Tibial artery (tissue), 4 donors: ENCODE measurements at regions not wholly inside any gene's neighbourhood (a gene's known extent, or its start where the extent isn't known, plus 50 kb on each side); places are given as distances from the start of the nearest gene placed in this dataset.

Experiments used
- DNase-seq, 2 donors: peaks; one replicate each; pipeline ENCODE4 v3.0.0-alpha.2; 2019
- H3K27ac ChIP-seq, 2 donors: fragments of 200-600 bp; sonication (generic) in 1 of 2; 1 replicate in 1 of 2; 2 replicates in 1 of 2; pipeline ENCODE4 v1.5.1; 2018 to 2019; ENCODE audit warnings: mild to moderate bottlenecking in 1 of 2
- H3K27me3 ChIP-seq, 2 donors: fragments of 200-600 bp; sonication (generic) in 1 of 2; one replicate each; pipeline versions ENCODE4 v1.5.1 to v1.6.0; 2016 to 2019
- H3K36me3 ChIP-seq, 3 donors: fragments of 200-600 bp; sonication (generic) in 2 of 3; one replicate each; pipeline ENCODE4 v1.5.1; 2016 to 2019; ENCODE audit warnings: mild to moderate bottlenecking in 2 of 3
- H3K4me1 ChIP-seq, 4 donors: fragments of 200-600 bp; sonication (generic) in 2 of 4; 1 replicate in 3 of 4; 2 replicates in 1 of 4; pipeline ENCODE4 v1.5.1; 2016 to 2019
- H3K4me3 ChIP-seq, 2 donors: fragments of 200-600 bp; sonication (generic) in 1 of 2; 1 replicate in 1 of 2; 2 replicates in 1 of 2; pipeline ENCODE4 v1.5.1; 2018 to 2019; ENCODE audit warnings: mild to moderate bottlenecking in 2 of 2
- H3K9me3 ChIP-seq, 3 donors: fragments of 200-600 bp; sonication (generic) in 1 of 3; one replicate each; pipeline ENCODE4 v1.5.1; 2016 to 2019
- intact Hi-C: fragments of 100-400 bp; cut with DNase I; formaldehyde crosslinking; loops from one replicate; pipeline ENCODE4 v1.15.0; 2023; ENCODE audit warnings: low total_unique reads
- TF ChIP-seq, protein P1 (sequence below), 2 experiments: fragments of 200-600 bp in 1 of 2; fragments of 450-650 bp in 1 of 2; IDR thresholded peaks; one replicate each; pipeline ENCODE4 v1.5.1; 2017 to 2019; ENCODE audit warnings: antibody characterized with exemption in 2 of 2, mild to moderate bottlenecking in 1 of 2, moderate library complexity in 1 of 2

- no peaks in the 10 kb centered on the region for H3K9me3 ChIP-seq
- intact Hi-C loops: no loop called here
- H3K27ac ChIP-seq: no peak overlapping the region
- H3K27me3 ChIP-seq: no peaks in the 10 kb centered on the region
- TF ChIP-seq, protein P1, sequence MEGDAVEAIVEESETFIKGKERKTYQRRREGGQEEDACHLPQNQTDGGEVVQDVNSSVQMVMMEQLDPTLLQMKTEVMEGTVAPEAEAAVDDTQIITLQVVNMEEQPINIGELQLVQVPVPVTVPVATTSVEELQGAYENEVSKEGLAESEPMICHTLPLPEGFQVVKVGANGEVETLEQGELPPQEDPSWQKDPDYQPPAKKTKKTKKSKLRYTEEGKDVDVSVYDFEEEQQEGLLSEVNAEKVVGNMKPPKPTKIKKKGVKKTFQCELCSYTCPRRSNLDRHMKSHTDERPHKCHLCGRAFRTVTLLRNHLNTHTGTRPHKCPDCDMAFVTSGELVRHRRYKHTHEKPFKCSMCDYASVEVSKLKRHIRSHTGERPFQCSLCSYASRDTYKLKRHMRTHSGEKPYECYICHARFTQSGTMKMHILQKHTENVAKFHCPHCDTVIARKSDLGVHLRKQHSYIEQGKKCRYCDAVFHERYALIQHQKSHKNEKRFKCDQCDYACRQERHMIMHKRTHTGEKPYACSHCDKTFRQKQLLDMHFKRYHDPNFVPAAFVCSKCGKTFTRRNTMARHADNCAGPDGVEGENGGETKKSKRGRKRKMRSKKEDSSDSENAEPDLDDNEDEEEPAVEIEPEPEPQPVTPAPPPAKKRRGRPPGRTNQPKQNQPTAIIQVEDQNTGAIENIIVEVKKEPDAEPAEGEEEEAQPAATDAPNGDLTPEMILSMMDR (IDR thresholded peaks at IDR 0.05): no peak
- H3K4me3 ChIP-seq: no peak overlapping the region
- DNase-seq: no peak
- no peaks in the 10 kb centered on the region for H3K36me3 ChIP-seq
- no peaks in the 10 kb centered on the region for H3K4me1 ChIP-seq
Measured at GRCh38 chr4:18664171-18664570, 642.6 kb upstream of the LCORL start.

DNA sequence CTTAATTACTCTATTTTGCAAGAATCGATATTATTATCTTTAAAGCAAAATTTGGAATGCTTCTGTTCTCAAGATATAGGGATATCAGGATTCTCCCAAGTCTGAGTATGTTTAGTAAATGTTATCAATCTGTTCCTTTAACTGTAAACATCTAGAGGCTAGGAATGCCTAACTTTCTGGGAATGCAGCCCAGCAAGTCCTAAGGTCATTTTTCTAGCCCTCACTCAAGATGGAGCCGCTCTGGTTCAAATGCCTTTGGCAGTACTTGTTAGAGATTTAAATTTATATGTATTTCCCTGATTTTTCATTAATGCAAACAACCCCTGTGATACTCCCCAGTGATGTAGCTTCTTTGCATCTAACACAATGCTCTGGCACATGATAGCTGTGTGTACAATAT, 623.8 kb upstream of the LCORL start:
- H3K4me3 ChIP-seq: no peak overlapping the region
- intact Hi-C loops: no loop called here
- no peaks in the 10 kb centered on the region for H3K4me1 ChIP-seq
- H3K36me3 ChIP-seq: no peaks in the 10 kb centered on the region
- no peak overlapping the region for H3K27ac ChIP-seq
- H3K27me3 ChIP-seq: no peaks in the 10 kb centered on the region
- peaks cover 0 to 6% (median 0%) of the 10 kb centered on the region in 3 donors for H3K9me3 ChIP-seq
- TF ChIP-seq, protein P1 (IDR thresholded peaks at IDR 0.05): no peak
- DNase-seq: no peak

GRCh38 chr4:18641334-18641733, 619.8 kb upstream of the LCORL start:
- TF ChIP-seq, protein P1 (IDR thresholded peaks at IDR 0.05): no peak
- H3K9me3 ChIP-seq: no peaks in the 10 kb centered on the region
- no peak overlapping the region for H3K27ac ChIP-seq
- H3K36me3 ChIP-seq: no peaks in the 10 kb centered on the region
- H3K4me3 ChIP-seq: no peak overlapping the region
- H3K27me3 ChIP-seq: no peaks in the 10 kb centered on the region
- DNase-seq: no peak
- no peaks in the 10 kb centered on the region for H3K4me1 ChIP-seq
- intact Hi-C loops: no loop called here

- Histone ChIP-seq H3K4me3 (no peak overlapping the region), H3K36me3 (no peaks in the 10 kb centered on the region), H3K27ac (no peak overlapping the region), H3K4me1 (no peaks in the 10 kb centered on the region), H3K9me3 (no peaks in the 10 kb centered on the region), H3K27me3 (no peaks in the 10 kb centered on the region)
- TF ChIP-seq, protein P1 (IDR thresholded peaks at IDR 0.05): no peak
- intact Hi-C loops: no loop called here
- DNase-seq: no peak
Measured at GRCh38 chr4:18638031-18638430, 616.5 kb upstream of the LCORL start.

GRCh38 chr4:18636001-18636585, 614.5 kb upstream of the LCORL start:
- intact Hi-C loops: no loop called here
- Histone ChIP-seq H3K36me3 (no peaks in the 10 kb centered on the region), H3K27ac (no peak overlapping the region), H3K27me3 (no peaks in the 10 kb centered on the region), H3K9me3 (no peaks in the 10 kb centered on the region), H3K4me1 (no peaks in the 10 kb centered on the region), H3K4me3 (no peak overlapping the region)
- no peak for DNase-seq
- TF ChIP-seq, protein P1 (IDR thresholded peaks at IDR 0.05): no peak

- no peaks in the 10 kb centered on the region for H3K36me3 ChIP-seq
- H3K4me3 ChIP-seq: no peak overlapping the region
- no peaks in the 10 kb centered on the region for H3K27me3 ChIP-seq
- H3K9me3 ChIP-seq: peaks cover 0 to 5% (median 0%) of the 10 kb centered on the region in 3 donors
- intact Hi-C loops: no loop called here
- H3K27ac ChIP-seq: no peak overlapping the region
- no peak for DNase-seq
- H3K4me1 ChIP-seq: no peaks in the 10 kb centered on the region
- TF ChIP-seq, protein P1 (IDR thresholded peaks at IDR 0.05): no peak
Measured at GRCh38 chr4:18635531-18635930, 614.0 kb upstream of the LCORL start.
